HG02885 (cell line): ENCODE measurements at regions not wholly inside any gene's neighbourhood (a gene's known extent, or its start where the extent isn't known, plus 50 kb on each side); places are given as distances from the start of the nearest gene placed in this dataset.

Experiments
- ATAC-seq: cut with Tn5 transposase; IDR thresholded peaks from one replicate; pipeline ENCODE4 v1.9.1; 2021; ENCODE audit warnings: mild to moderate bottlenecking; ENCODE audit not compliant: unreplicated experiment, poor library complexity

DNA sequence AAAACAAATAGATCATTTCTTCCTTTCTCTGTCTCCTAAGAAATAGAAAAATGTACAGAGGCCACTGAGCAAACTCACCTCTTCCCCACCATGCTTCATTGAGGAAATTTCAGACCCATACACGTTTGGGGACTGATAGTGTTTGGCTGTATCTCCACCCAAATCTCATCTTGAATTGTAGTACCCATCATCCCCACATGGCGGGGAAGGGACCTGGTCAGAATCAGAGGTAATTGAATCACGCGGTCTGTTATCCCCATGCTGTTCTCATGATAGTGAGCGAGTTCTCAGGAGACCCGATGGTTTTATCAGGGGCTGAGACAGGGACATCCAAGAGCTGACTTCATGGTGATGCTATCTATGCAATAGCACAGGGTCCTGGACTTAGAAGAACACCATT lies 1655.8 kb downstream of the MAT2B start:
- ATAC-seq, result no peak

GRCh38 chr5:165163861-165164260 lies 1658.4 kb downstream of the MAT2B start:
- ATAC-seq, result no peak

DNA sequence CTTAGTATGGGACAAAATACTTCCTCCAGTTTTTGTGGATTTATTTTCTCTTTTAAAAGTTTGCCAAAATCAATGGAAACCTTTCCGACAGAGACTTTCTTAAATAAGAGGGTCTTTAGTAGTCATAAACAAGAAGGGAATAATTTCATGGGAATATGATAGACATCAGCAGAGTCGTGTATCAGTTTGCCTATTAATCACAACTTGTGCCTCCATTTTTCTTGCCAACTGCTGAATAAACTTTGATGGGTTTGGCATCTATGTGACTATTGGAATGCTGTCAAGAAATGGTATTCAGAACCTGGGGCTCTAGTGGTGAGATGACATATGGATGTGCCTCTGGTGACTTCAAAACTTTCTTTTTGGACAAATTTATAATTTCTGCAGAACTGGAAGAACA lies 1668.2 kb downstream of the MAT2B start:
- no peak for ATAC-seq

DNA sequence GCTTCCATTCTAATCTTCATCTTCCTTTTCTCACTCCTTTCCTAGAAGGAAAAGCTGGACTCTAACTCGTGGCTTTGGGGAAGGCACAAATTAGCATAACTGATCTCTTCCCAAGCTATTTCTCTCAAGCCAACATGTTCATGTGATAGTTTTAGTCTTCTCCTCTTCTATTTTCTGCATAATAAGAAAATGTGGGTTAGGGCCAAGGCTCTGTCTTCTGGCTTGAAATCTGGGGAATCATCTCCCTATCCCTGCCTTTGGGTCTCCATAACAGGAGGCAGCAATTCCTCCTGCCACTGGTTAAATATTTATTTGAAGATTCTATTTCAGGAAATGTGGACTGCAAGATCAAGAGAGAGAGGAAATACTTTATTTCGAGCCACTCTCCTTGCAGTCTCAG lies 1669.6 kb downstream of the MAT2B start:
- no peak for ATAC-seq

GRCh38 chr5:165184183-165184582 lies 1678.8 kb downstream of the MAT2B start:
- ATAC-seq, result no peak

DNA sequence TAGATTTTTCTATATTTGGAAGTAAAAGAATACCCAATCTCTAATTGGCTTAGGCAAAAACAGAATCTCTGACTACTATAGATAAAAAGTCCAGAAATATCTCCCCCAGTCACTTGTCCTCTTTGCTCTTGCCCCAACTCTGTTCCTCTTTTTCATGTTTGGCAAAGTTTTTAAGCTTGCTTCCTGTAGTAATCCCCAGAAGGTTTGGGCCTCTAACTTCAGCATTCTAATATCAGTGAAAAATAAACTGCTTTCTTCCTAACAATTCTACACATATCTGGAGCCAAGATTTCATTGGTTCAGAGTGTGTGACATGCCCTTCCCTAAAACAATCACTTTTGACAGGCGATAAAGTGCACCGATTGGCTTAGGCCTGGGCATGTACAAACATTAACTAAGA lies 1680.3 kb downstream of the MAT2B start:
- ATAC-seq, result no peak

DNA sequence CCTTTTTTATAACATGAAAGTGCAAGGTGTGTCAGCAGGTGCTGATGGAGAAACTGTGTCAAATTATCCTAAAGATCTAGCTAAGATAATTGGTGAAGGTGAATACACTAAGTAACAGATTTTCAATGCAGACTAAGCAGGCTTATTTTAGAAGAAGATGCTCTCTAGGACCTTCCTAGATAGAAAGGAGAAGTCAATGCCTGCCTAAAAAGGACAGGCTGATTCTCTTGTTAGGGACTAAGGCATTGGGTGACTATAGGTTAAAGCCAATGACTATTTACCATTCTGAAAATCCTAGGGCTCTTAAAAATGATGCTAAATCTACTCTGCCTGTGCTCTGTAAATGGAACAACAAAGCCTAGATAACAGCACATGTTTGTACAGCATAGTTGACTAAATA lies 1682.4 kb downstream of the MAT2B start:
- no peak for ATAC-seq

DNA sequence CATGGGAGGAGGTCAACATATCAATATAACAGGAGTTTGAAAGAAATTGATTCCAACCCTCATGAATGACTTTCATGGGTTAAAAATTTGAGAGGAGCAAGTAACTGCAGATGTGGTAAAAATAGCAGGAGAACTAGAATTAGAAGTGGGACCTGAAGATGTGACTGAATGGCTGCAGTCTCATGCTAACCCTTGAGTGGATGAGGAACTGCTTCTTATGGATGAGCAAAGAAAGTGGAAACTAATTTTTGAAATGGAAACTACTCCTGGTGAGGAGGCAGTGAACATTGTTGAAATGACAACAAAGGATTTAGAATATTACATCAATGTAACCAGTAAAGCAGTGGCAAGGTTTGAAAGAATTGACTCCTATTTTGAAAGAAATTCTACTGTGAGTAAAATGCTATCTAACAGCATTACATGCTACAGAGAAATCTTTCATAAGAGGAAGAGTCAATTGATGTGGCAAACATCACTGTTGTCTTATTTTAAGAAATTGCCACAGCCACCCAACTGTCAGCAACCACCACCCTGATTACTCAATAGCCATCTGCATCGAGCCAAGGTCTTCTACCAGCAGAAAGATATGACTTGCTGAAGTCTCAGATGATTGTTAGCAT lies 1683.2 kb downstream of the MAT2B start:
- no peak for ATAC-seq

DNA sequence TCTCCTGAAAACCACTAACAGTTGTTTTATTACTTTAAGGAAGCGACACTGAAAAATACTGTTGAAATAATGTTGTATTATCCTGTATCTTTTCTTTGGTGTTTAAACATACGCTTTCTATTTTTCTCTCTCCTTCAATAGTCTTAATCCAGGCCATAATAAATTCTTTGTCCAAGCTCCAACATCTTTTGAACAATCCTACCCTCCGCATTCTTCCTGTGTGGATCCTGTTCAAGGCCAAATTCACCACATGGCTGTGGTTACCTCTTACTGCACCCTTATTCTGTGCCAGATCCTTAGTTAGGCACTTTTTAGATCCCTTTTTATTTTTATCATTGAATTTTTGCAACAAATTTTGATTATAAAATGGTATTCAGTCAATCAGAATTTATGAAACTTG lies 1691.5 kb downstream of the MAT2B start:
- ATAC-seq, result no peak

DNA sequence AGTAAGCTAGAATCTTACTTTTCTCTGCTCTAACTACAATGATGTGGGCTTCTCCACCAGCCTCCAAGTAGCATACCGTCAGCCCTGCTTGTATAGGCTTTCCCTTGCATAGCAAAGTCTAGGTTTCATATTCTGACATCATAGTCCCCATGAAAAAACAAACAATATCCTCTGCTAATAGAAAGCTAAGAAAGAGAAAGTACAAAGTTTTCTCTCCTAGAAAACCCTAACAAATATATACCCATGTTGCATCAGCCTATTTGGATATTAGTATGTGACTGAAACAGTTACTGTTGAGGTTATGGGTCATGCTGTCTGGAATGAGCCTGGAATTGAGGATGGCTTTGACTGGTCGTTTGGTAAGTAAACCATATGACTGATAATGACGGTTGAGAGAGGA lies 1696.0 kb downstream of the MAT2B start:
- ATAC-seq, result no peak

- ATAC-seq, result no peak
Observed at GRCh38 chr5:165201771-165202518, 1696.5 kb downstream of the MAT2B start.

DNA sequence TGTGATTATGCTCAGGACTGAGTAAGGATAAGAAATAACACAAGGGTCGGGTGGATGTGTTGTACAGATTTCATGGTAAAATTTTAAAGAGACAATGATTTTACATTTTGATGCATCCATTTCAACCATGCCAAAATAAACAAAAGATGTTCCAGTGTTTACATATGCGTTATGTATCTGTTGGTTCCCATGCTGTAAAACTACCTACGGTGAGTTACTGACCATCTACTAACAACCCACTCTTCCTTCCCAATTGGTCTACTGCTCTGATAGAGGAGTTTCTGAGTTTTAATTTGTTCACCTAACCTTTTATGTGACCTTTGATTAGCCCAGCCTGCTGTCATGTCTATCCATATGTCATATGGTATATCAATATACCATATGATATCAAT lies 1697.1 kb downstream of the MAT2B start:
- no peak for ATAC-seq

DNA sequence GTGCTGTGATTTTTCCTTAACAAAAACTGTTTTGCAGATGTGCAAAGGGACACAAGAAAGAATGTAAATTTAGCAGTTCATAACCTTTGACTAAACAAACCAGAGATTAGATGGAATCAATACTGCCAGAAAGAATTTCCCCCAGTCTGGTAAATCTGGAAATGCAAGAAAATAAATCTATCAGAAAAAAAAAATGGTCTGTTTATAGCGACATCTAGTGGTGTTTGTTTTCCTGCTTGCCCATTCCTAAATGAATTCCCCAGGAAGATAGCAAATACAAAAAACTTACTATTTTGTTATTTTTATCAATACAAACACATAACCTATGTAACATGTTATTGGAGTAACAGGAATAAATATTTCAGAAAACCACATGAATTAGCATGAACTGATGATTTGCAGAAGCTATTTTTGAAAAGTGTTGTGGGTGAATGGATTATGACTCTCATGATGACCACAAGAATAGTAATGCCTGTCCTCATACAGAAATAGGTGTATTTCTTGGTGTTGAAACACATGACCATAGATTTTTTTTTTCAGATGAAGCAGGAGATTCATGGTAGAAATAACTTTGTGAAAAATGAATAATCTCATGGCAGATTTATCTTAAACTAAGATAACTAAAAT lies 1703.8 kb downstream of the MAT2B start:
- peak; percentile 47 for ATAC-seq

DNA sequence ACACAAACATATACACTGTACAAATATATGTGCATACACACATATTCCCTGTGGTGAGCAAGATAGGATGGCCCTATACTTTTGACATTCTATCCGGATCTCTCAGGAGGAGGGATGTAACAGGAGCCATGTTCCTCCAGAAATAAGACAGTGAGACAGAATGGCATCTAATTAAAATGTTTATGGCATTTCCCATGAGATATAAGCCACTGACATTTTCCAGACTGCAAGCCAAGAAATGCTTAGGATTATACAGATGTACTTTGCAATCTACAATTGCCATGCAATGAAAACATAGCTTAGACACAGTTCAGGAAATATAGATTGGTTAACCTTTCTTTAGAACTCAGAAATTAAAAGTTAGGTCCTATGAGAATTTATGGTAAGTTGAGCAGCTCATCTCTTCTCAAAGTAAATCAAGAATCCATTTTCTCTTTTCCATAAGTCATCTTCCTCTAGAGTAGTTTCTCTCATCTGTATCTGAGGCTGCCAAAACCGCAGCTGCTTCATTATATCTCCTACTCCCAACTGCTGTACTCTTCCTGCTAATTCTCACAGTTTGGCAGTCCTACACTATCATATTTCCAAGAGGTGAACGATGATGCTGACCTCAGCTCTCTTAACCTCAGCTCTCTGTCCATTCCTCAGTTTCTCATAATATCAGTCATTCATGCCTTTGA lies 1719.1 kb downstream of the MAT2B start:
- ATAC-seq, result no peak

GRCh38 chr5:165227515-165227914 lies 1722.1 kb downstream of the MAT2B start:
- no peak for ATAC-seq

DNA sequence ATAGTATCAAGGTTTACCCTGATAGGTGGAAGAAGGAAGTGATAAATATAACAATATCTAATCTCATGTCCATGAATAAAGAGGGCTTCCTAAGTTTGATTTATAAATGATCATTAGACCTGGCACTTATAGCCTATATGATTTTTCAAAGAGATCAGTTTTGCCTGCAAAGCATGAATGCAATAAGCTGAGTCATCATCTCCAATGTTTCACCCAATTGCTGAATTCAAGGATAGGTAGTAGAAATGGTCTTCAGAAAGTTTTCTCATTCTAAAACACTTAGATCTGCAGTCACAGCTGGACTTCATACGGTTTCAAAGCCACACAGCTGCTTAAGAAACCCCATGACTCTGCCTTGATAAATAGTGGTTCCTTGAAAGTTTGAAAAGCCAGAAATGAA lies 1722.8 kb downstream of the MAT2B start:
- ATAC-seq, result no peak

GRCh38 chr5:165231821-165232508 lies 1726.5 kb downstream of the MAT2B start:
- ATAC-seq, result no peak

DNA sequence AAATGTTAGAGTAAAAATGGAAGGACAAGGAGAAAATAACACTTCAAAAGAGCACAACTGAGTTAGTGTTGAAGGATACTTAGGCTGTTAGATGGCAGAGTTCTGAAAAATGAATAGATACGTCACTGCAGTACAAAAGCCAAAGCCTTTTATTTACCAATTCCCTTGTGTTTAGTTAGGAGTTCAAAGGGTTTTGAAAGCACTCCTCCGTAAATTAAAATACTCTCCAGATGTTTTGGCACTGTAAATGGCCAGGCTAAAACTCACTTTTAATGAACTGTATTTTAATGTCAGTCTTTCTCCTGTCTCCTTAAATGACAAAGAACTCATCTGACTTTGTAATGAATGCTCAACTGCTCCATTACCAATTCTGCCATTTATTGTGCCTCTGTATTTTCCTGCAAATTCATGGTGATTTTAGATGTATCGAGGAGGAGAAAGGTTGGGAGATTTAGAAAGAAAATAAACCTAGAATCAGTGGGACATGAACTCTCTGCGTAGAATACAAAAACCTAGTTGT lies 1727.2 kb downstream of the MAT2B start:
- no peak for ATAC-seq

DNA sequence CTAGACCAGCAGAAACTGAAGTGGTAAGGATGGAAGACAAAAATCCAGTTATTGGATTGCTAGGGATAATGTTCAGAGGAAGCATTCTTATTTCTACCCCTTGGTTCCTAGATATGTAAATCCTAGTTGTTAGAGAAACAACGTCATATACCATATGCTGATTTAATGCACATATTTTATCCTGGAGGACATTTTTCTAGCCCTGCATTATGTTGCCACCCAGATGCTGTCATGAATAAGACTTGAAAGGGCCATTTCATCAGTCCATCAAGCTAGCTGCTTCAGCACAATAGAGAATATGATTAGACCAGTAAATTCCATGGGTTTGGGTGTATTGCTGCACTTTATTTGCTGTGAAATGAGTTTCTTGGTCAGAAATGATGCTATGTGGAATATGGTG lies 1736.4 kb downstream of the MAT2B start:
- no peak for ATAC-seq

DNA sequence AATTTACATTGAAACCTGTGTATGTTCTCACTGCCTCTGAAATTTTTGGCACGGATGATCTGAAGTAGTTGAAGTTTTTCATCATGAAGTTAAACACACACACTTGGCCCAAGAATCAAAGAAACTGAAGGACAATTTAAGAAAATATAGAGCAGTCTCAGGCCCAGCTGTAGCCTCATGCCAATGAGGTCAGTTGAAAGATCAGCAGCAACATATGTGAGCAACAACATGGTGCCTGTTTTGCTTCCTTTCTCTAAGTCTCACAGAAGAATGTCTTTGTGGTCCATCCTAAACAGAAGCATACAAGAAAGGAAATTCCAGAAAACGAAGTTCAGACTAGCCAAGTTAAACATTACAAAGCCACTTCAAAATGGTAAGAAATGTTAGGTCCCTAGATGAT lies 1737.2 kb downstream of the MAT2B start:
- no peak for ATAC-seq
